AG10803 (cell line): ENCODE measurements at regions not wholly inside any gene's neighbourhood (a gene's known extent, or its start where the extent isn't known, plus 50 kb on each side); places are given as distances from the start of the nearest gene placed in this dataset.

ENCODE experiments used
- DNase-seq: peaks from one replicate; pipeline ENCODE4 v3.0.0; 2010; ENCODE audit warnings: low read depth
- H3K4me3 ChIP-seq: 2 replicates; pipeline ENCODE4 v1.5.1; 2011; ENCODE audit warnings: mild to moderate bottlenecking, low read length, control low read depth
- CTCF ChIP-seq: conservative IDR thresholded peaks from 2 replicates; pipeline ENCODE4 v1.5.1; 2011; ENCODE audit warnings: mild to moderate bottlenecking, low read length, control low read depth, inconsistent platforms

DNA sequence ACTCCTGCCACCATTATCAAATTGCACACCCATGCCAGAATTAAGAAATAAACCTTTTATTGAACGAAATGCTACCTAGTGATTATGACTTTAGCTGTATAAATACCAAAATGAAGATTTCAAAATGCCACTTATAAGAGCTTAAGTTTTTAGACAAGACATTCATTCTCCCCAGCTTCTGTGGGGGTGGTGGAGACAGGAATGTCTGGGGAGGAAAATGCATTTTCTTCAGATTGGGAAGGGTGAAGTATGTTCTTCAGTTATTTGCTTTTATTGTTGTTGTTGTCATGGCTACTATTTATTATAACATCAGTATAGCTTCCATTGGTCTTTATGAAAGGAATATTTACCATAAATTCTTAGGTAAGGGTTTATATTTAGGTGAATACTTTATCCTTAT, 132.7 kb upstream of the GMNC start:
- DNase-seq = no peak
- no peak overlapping the region for H3K4me3 ChIP-seq
- TF ChIP-seq CTCF = no peak

DNA sequence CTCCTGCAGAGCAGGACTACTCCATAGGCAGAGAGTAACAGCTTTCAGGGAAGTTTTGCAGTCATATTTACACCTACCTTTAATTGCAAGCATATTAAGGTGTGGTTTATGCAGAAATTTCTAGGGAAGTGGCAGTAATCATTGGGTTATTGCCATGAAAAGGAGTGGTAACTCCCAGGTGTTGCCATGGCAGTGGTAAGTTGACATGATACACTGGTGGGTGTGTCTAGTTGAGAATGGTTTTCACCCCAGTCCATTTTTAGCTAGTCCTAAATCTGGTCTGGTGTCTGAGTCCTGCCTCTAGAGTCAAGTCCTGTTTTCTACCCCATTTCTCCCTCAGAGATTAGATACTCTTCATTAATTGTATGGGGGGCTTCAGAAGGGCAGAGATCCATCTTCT, 128.4 kb upstream of the GMNC start:
- no peak overlapping the region for H3K4me3 ChIP-seq
- no peak for TF ChIP-seq CTCF

DNA sequence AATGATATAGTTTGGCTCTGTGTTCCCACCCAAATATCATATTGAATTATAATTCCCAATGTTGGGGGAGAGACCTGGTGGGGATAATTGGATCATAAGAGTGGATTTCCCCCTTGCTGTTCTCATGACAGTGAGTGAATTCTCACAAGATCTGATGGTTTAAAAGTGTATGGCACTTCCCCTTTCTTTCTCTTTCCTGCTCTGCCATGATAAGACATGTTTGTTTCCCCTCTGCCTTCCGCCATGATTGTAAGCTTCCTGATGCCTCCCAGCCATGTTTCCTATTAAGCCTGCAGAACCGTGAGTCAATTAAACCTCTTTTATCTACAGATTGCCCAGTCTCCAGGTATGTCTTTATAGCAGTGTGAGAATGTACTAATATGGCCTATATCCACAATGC, 126.7 kb upstream of the GMNC start:
- DNase-seq = no peak
- no peak overlapping the region for H3K4me3 ChIP-seq
- TF ChIP-seq CTCF = no peak

More for the DNA sequence above, 128.4 kb upstream of the GMNC start:
- no peak for DNase-seq

- no peak for TF ChIP-seq CTCF
- no peak overlapping the region for H3K4me3 ChIP-seq
- no peak for DNase-seq
These were observed 125.6 kb upstream of the GMNC start for GRCh38 chr3:190988102-190988501.

DNA sequence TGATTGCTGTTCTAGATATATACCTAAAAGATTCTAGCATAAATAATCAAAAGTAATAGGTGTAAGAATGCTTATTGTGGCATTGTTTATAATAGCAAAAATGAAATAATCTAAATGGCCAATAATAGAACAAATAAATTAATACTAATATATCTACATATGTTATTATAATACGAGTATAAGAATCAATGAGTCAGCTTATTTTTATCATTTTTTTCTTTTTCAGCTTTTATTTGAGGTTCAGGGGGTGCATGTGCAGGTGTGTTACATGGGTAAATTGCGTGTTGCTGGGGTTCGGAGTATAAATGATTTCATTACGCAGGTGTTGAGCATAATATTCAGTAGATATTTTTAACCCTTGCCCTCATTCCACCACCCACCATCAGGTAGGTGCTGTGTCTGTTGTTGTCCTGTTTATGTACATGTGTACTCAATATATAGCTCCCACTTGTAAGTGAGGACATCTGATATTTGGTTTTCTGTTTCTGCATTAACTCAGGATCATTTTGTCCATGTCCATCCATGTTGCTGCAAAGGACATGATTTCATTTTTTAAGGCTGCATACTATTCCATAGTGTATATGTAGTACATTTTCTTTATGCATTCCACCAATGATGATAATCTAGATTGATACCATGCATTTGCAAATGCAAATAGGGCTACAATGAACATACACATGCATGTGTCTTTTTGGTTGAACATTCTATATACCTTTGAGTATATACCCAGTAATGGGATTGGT, 122.2 kb upstream of the GMNC start:
- TF ChIP-seq CTCF = no peak
- no peak overlapping the region for H3K4me3 ChIP-seq
- DNase-seq = no peak

- DNase-seq = no peak
These were observed 121.4 kb upstream of the GMNC start for GRCh38 chr3:190983875-190984274.

More at GRCh38 chr3:190983875-190984274, 121.4 kb upstream of the GMNC start:
- H3K4me3 ChIP-seq = no peak overlapping the region
- TF ChIP-seq CTCF = no peak
